Nephron (organoid): ENCODE measurements at regions not wholly inside any gene's neighbourhood (a gene's known extent, or its start where the extent isn't known, plus 50 kb on each side); places are given as distances from the start of the nearest gene placed in this dataset.

Experiments
- H3K27ac Mint-ChIP-seq, 3 experiments: 2 replicates each; pipeline ENCODE4 v1.8.0; 2020; ENCODE audit warnings: mixed read lengths in 3 of 3, mild to moderate bottlenecking in 2 of 3, moderate library complexity in 1 of 3
- H3K27me3 Mint-ChIP-seq: 2 replicates; pipeline ENCODE4 v1.8.0; 2021; ENCODE audit warnings: low read depth, mild to moderate bottlenecking, moderate library complexity, mixed read lengths
- H3K36me3 Mint-ChIP-seq: 2 replicates; pipeline ENCODE4 v1.8.0; 2020; ENCODE audit warnings: low read depth, mixed read lengths
- H3K4me1 Mint-ChIP-seq: 2 replicates; pipeline ENCODE4 v1.8.0; 2020; ENCODE audit warnings: mixed read lengths
- H3K4me3 Mint-ChIP-seq, 3 experiments: 2 replicates each; pipeline ENCODE4 v1.8.0; 2020; ENCODE audit warnings: mild to moderate bottlenecking in 3 of 3, mixed read lengths in 3 of 3, moderate library complexity in 2 of 3
- H3K9me3 Mint-ChIP-seq: 2 replicates; pipeline ENCODE4 v1.8.0; 2020; ENCODE audit warnings: mixed read lengths
- TF ChIP-seq, protein P1 (sequence below), 3 experiments: fragments of 200-600 bp; sonication (generic); IDR thresholded peaks; one replicate each; pipeline ENCODE4 v1.5.0; 2021; ENCODE audit warnings: antibody characterized with exemption in 3 of 3; ENCODE audit not compliant: unreplicated experiment in 3 of 3

DNA sequence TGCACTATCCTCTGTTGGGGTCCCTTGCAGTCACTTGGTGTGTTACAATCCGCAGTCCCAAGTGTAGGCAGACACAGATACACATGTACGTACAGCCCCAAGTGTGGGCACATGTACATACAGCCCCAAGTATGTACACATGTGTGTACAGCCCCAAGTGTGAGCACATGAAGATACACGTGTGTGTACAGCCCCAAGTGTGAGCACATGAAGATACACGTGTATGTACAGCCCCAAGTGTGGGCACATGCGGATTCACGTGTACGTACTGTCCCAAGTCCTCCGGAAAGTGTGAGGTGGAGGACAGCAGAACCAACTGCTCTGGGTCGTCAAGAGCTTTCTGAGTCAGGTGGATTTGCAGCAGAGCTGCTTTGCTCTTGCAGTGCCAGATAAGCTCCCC, 440.0 kb downstream of the ZNF516 start:
- TF ChIP-seq, protein P1, sequence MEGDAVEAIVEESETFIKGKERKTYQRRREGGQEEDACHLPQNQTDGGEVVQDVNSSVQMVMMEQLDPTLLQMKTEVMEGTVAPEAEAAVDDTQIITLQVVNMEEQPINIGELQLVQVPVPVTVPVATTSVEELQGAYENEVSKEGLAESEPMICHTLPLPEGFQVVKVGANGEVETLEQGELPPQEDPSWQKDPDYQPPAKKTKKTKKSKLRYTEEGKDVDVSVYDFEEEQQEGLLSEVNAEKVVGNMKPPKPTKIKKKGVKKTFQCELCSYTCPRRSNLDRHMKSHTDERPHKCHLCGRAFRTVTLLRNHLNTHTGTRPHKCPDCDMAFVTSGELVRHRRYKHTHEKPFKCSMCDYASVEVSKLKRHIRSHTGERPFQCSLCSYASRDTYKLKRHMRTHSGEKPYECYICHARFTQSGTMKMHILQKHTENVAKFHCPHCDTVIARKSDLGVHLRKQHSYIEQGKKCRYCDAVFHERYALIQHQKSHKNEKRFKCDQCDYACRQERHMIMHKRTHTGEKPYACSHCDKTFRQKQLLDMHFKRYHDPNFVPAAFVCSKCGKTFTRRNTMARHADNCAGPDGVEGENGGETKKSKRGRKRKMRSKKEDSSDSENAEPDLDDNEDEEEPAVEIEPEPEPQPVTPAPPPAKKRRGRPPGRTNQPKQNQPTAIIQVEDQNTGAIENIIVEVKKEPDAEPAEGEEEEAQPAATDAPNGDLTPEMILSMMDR (IDR thresholded peaks at IDR 0.05; ENCODE audit: unreplicated experiment in 3 of 3): no peak
- H3K27me3 Mint-ChIP-seq: no peaks in the 10 kb centered on the region
- H3K9me3 Mint-ChIP-seq: no peaks in the 10 kb centered on the region

DNA sequence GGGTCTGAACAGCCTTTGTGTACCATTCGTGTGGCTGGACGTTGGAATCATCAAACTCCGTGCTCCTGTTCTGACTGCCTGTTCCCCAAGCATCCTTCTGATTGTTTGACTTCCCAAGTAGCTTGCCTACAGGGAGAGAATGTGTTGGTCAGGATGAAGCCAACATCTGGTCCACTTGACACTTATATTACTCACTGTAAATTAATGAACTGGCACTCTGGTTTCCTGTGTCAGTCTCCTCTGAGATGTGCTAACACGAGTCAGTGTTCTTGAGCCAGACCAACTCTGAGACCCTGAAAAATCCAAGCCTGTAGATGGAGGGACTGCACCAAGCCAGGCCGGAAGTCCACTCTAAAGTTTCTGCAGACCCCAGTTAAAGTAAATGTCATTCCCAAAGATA, 440.9 kb downstream of the ZNF516 start:
- Mint-ChIP-seq H3K27me3 (no peaks in the 10 kb centered on the region), H3K4me3 (no peak overlapping the region), H3K27ac (no peak overlapping the region), H3K9me3 (no peaks in the 10 kb centered on the region), H3K36me3 (no peaks in the 10 kb centered on the region), H3K4me1 (peaks cover 33% of the 10 kb centered on the region)
- TF ChIP-seq, protein P1 (IDR thresholded peaks at IDR 0.05; ENCODE audit: unreplicated experiment in 3 of 3): no peak

More for the DNA sequence above, 440.0 kb downstream of the ZNF516 start:
- peaks cover 33% of the 10 kb centered on the region for H3K4me1 Mint-ChIP-seq
- H3K27ac Mint-ChIP-seq: no peak overlapping the region
- no peaks in the 10 kb centered on the region for H3K36me3 Mint-ChIP-seq
- no peak overlapping the region for H3K4me3 Mint-ChIP-seq

DNA sequence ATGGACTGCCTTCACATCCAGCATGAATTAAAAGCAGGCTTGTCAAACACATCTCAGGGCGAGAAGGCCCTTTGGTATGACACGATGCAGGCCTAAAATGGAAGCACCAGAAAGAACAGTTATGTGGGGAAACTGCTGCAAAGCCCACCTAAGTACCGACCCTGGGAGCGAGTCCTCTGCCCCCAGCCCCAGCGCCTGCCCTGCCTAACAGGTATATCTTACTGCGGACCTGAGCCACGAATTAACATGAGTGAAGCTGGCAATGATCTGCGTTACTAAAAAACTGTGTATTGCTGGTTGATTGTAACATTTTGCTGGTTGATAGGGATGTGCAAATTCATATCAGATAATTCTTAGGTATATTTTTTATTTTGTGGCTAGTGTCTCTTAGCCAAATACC, 441.5 kb downstream of the ZNF516 start:
- Mint-ChIP-seq H3K9me3 (no peaks in the 10 kb centered on the region), H3K4me1 (peaks cover 33% of the 10 kb centered on the region), H3K4me3 (no peak overlapping the region), H3K27me3 (no peaks in the 10 kb centered on the region), H3K36me3 (no peaks in the 10 kb centered on the region), H3K27ac (no peak overlapping the region)
- TF ChIP-seq, protein P1 (IDR thresholded peaks at IDR 0.05; ENCODE audit: unreplicated experiment in 3 of 3): no peak

DNA sequence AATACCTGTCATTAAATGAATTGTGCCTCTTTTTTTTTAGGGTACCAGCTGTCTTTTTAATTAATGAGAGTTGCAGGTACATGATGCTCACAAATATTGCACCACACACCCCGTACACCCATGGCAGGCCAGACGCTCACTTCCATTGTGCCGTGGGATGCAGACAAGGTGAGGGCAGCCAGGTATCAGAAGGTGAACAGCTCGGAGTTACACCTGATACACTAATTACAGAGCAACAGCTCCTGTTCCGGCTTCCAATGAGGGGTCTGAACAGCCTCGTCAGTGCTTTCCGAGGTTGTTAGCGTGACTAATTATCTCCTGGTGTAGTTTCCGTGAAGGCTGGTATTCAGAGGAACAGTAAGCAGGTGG, 442.8 kb downstream of the ZNF516 start:
- no peaks in the 10 kb centered on the region for H3K27me3 Mint-ChIP-seq
- H3K36me3 Mint-ChIP-seq: no peaks in the 10 kb centered on the region
- H3K4me3 Mint-ChIP-seq: peak overlapping the region in 1 of 3 experiments; percentile 5
- no peaks in the 10 kb centered on the region for H3K9me3 Mint-ChIP-seq
- TF ChIP-seq, protein P1 (IDR thresholded peaks at IDR 0.05; ENCODE audit: unreplicated experiment in 3 of 3): no peak
- H3K27ac Mint-ChIP-seq: peak overlapping the region in 2 of 3 experiments; percentile 38 to 91
- H3K4me1 Mint-ChIP-seq: peaks cover 33% of the 10 kb centered on the region

GRCh38 chr18:76051396-76052226, 443.4 kb downstream of the ZNF516 start:
- no peaks in the 10 kb centered on the region for H3K9me3 Mint-ChIP-seq
- H3K4me3 Mint-ChIP-seq: peak overlapping the region in 2 of 3 experiments; percentile 5 to 20
- TF ChIP-seq, protein P1 (IDR thresholded peaks at IDR 0.05; ENCODE audit: unreplicated experiment in 3 of 3): no peak
- no peaks in the 10 kb centered on the region for H3K27me3 Mint-ChIP-seq
- H3K27ac Mint-ChIP-seq: peak overlapping the region; percentile 23 to 91 (median 85)
- peaks cover 31% of the 10 kb centered on the region for H3K4me1 Mint-ChIP-seq
- H3K36me3 Mint-ChIP-seq: no peaks in the 10 kb centered on the region

DNA sequence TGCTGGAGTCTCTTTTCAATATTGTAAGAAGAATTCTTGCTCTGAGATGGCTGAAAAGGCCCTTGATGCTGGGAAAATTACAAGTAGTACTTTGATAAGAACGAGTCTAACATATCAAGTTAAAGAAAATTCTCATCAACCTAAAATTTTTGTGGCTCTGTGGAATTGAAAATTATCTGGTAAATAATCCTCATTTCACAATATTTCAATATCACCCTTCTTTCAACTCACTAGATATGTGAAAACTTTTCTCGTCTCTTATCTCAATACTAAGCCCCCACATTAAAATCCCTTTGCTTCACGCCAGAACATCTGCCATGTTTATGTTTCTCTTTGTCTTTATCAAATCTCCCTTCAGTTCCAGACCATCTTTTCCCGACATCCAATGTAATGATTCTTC, 448.8 kb downstream of the ZNF516 start:
- Mint-ChIP-seq H3K27me3 (peaks cover 6% of the 10 kb centered on the region), H3K27ac (no peak overlapping the region), H3K9me3 (no peaks in the 10 kb centered on the region), H3K36me3 (no peaks in the 10 kb centered on the region), H3K4me1 (peaks cover 6% of the 10 kb centered on the region), H3K4me3 (no peak overlapping the region)
- TF ChIP-seq, protein P1 (IDR thresholded peaks at IDR 0.05; ENCODE audit: unreplicated experiment in 3 of 3): no peak
